ENCODE measurements at regions not wholly inside any gene's neighbourhood (a gene's known extent, or its start where the extent isn't known, plus 50 kb on each side); places are given as distances from the start of the nearest gene placed in this dataset.

- TF ChIP-seq, protein P1, sequence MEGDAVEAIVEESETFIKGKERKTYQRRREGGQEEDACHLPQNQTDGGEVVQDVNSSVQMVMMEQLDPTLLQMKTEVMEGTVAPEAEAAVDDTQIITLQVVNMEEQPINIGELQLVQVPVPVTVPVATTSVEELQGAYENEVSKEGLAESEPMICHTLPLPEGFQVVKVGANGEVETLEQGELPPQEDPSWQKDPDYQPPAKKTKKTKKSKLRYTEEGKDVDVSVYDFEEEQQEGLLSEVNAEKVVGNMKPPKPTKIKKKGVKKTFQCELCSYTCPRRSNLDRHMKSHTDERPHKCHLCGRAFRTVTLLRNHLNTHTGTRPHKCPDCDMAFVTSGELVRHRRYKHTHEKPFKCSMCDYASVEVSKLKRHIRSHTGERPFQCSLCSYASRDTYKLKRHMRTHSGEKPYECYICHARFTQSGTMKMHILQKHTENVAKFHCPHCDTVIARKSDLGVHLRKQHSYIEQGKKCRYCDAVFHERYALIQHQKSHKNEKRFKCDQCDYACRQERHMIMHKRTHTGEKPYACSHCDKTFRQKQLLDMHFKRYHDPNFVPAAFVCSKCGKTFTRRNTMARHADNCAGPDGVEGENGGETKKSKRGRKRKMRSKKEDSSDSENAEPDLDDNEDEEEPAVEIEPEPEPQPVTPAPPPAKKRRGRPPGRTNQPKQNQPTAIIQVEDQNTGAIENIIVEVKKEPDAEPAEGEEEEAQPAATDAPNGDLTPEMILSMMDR (IDR thresholded peaks at IDR 0.05) = no peak
- TF ChIP-seq POLR2A (IDR thresholded peaks at IDR 0.05) = no peak
These were observed 328.5 kb upstream of the GALNTL6 start for GRCh38 chr4:171484681-171485080.

Data from breast epithelium (tissue), 3 donors.